ENCODE measurements at regions not wholly inside any gene's neighbourhood (a gene's known extent, or its start where the extent isn't known, plus 50 kb on each side); places are given as distances from the start of the nearest gene placed in this dataset.

GRCh38 chr4:175871774-175872405 is 59.8 kb upstream of the GPM6A start:
- Histone ChIP-seq H3K4me3 (ENCODE audit: low read length) (no peak overlapping the region), H3K4me1 (ENCODE audit: control insufficient read depth, insufficient read depth, low read length) (no peaks in the 10 kb centered on the region), H3K27me3 (ENCODE audit: control insufficient read depth, insufficient read depth, low read length) (no peaks in the 10 kb centered on the region), H3K9me3 (ENCODE audit: control insufficient read depth, insufficient read depth, low read length) (no peaks in the 10 kb centered on the region), H3K36me3 (ENCODE audit: control insufficient read depth, insufficient read depth, low read length) (no peaks in the 10 kb centered on the region), H3K27ac (ENCODE audit: low read length) (no peak overlapping the region)
- WGBS (ENCODE audit: insufficient coverage): 82% methylated on average over 2 of the region's 2 CpGs
- intact Hi-C loops (cut with micrococcal nuclease): no loop called here
- H3K4me1 Mint-ChIP-seq: no peaks in the 10 kb centered on the region
- TF ChIP-seq CTCF (IDR thresholded peaks at IDR 0.05): no peak
- no peak overlapping the region for H3K27ac Mint-ChIP-seq
- H3K9me3 Mint-ChIP-seq: peaks cover 12 to 16% of the 10 kb centered on the region in 2 donors
- DNase-seq (no peak), ATAC-seq (no peak)
- H3K4me3 Mint-ChIP-seq: no peak overlapping the region
- H3K27me3 Mint-ChIP-seq (ENCODE audit: low read depth in 2 of 2): no peaks in the 10 kb centered on the region
- no peaks in the 10 kb centered on the region for H3K36me3 Mint-ChIP-seq

GRCh38 chr4:175873707-175874106 is 61.6 kb upstream of the GPM6A start:
- Histone ChIP-seq H3K36me3 (ENCODE audit: control insufficient read depth, insufficient read depth, low read length) (no peaks in the 10 kb centered on the region), H3K4me1 (ENCODE audit: control insufficient read depth, insufficient read depth, low read length) (no peaks in the 10 kb centered on the region), H3K9me3 (ENCODE audit: control insufficient read depth, insufficient read depth, low read length) (peaks cover 2% of the 10 kb centered on the region), H3K4me3 (ENCODE audit: low read length) (no peak overlapping the region), H3K27me3 (ENCODE audit: control insufficient read depth, insufficient read depth, low read length) (no peaks in the 10 kb centered on the region), H3K27ac (ENCODE audit: low read length) (no peak overlapping the region)
- H3K27me3 Mint-ChIP-seq (ENCODE audit: low read depth in 2 of 2): no peaks in the 10 kb centered on the region
- H3K36me3 Mint-ChIP-seq: no peaks in the 10 kb centered on the region
- 86% methylated on average over 1 of the region's 1 CpG for WGBS (ENCODE audit: insufficient coverage)
- DNase-seq: no peak
- no peak for TF ChIP-seq CTCF (IDR thresholded peaks at IDR 0.05)
- H3K4me3 Mint-ChIP-seq: no peak overlapping the region
- intact Hi-C loops (cut with micrococcal nuclease): no loop called here
- H3K27ac Mint-ChIP-seq: no peak overlapping the region
- H3K9me3 Mint-ChIP-seq: peaks cover 10 to 13% of the 10 kb centered on the region in 2 donors
- no peaks in the 10 kb centered on the region for H3K4me1 Mint-ChIP-seq
- ATAC-seq: no peak

- DNase-seq: no peak
- 64% methylated on average over 5 of the region's 5 CpGs for WGBS (ENCODE audit: insufficient coverage)
- Histone ChIP-seq H3K27me3 (ENCODE audit: control insufficient read depth, insufficient read depth, low read length) (no peaks in the 10 kb centered on the region), H3K27ac (ENCODE audit: low read length) (no peak overlapping the region), H3K4me3 (ENCODE audit: low read length) (no peak overlapping the region), H3K9me3 (ENCODE audit: control insufficient read depth, insufficient read depth, low read length) (peaks cover 2% of the 10 kb centered on the region), H3K36me3 (ENCODE audit: control insufficient read depth, insufficient read depth, low read length) (no peaks in the 10 kb centered on the region), H3K4me1 (ENCODE audit: control insufficient read depth, insufficient read depth, low read length) (no peaks in the 10 kb centered on the region)
- intact Hi-C loops (cut with micrococcal nuclease): no loop called here
- Mint-ChIP-seq H3K27ac (no peak overlapping the region), H3K36me3 (peaks cover 4% of the 10 kb centered on the region), H3K4me1 (no peaks in the 10 kb centered on the region), H3K27me3 (ENCODE audit: low read depth in 2 of 2) (no peaks in the 10 kb centered on the region), H3K9me3 (peaks cover 16% of the 10 kb centered on the region in 2 donors), H3K4me3 (no peak overlapping the region)
- no peak for TF ChIP-seq CTCF (IDR thresholded peaks at IDR 0.05)
- no peak for ATAC-seq
These were observed 62.2 kb upstream of the GPM6A start for GRCh38 chr4:175874306-175874705.

Data from natural killer cell (primary cell).